Colonic mucosa (tissue), 4 donors: ENCODE measurements at regions not wholly inside any gene's neighbourhood (a gene's known extent, or its start where the extent isn't known, plus 50 kb on each side); places are given as distances from the start of the nearest gene placed in this dataset.

ENCODE experiments used
- DNase-seq: peaks from one replicate; pipeline ENCODE4 v3.0.0-alpha.2; 2020
- H3K27ac ChIP-seq: fragments of 200-600 bp; one replicate; pipeline ENCODE4 v1.8.0; 2021
- H3K27me3 ChIP-seq: fragments of 200-600 bp; one replicate; pipeline ENCODE4 v1.8.0; 2021
- H3K36me3 ChIP-seq: fragments of 200-600 bp; one replicate; pipeline ENCODE4 v1.8.0; 2021
- H3K4me1 ChIP-seq: fragments of 200-600 bp; one replicate; pipeline ENCODE4 v1.8.0; 2021; ENCODE audit warnings: mild to moderate bottlenecking
- H3K4me3 ChIP-seq: fragments of 200-600 bp; one replicate; pipeline ENCODE4 v1.8.0; 2021
- H3K9ac ChIP-seq, 2 donors: one replicate each; pipeline ENCODE4 v1.7.0; 2013; ENCODE audit warnings: control low read depth in 2 of 2, low read depth in 2 of 2, low read length in 2 of 2
- H3K9me3 ChIP-seq: fragments of 200-600 bp; one replicate; pipeline ENCODE4 v1.8.0; 2021
- intact Hi-C: fragments of 100-400 bp; cut with DNase I; formaldehyde crosslinking; loops from one replicate; pipeline ENCODE4 v1.14.1; 2022
- TF ChIP-seq, protein P1 (sequence below): fragments of 200-600 bp; IDR thresholded peaks from one replicate; pipeline ENCODE4 v1.8.0; 2022; ENCODE audit warnings: antibody characterized with exemption, mild to moderate bottlenecking
- donor health status: healthy.
- donor health status: DM: no; HTN: no; CAD: no.
- donor health status: DM: no; HTN: no; CAD: no.

GRCh38 chr2:7577769-7578168, 660.6 kb downstream of the RNF144A start:
- Histone ChIP-seq H3K27ac (no peak overlapping the region), H3K27me3 (no peaks in the 10 kb centered on the region), H3K9me3 (no peaks in the 10 kb centered on the region), H3K36me3 (no peaks in the 10 kb centered on the region), H3K4me3 (no peak overlapping the region), H3K9ac (no peak overlapping the region), H3K4me1 (no peaks in the 10 kb centered on the region)
- TF ChIP-seq, protein P1, sequence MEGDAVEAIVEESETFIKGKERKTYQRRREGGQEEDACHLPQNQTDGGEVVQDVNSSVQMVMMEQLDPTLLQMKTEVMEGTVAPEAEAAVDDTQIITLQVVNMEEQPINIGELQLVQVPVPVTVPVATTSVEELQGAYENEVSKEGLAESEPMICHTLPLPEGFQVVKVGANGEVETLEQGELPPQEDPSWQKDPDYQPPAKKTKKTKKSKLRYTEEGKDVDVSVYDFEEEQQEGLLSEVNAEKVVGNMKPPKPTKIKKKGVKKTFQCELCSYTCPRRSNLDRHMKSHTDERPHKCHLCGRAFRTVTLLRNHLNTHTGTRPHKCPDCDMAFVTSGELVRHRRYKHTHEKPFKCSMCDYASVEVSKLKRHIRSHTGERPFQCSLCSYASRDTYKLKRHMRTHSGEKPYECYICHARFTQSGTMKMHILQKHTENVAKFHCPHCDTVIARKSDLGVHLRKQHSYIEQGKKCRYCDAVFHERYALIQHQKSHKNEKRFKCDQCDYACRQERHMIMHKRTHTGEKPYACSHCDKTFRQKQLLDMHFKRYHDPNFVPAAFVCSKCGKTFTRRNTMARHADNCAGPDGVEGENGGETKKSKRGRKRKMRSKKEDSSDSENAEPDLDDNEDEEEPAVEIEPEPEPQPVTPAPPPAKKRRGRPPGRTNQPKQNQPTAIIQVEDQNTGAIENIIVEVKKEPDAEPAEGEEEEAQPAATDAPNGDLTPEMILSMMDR = no peak
- intact Hi-C loops = no loop called here
- DNase-seq = no peak

DNA sequence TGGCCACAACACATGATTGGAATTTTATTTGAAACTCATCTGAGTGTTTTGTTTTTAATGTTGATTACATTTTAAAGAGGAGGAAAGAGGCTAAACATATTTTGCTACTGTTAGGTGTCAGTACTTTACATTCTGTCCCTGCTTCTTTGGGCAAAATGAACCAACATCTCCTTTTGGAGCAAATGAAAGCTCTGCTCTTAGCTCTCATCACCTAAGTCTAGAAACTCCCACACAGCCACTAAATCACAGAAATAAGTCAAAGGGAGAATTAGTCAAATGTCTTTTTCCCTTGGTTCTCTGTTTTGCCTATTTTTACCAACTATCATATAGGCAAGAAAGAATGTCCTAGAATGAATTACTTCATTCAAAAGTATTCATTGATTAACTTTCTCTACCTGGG, 666.8 kb downstream of the RNF144A start:
- H3K27ac ChIP-seq = no peak overlapping the region
- TF ChIP-seq, protein P1 = no peak
- no peak overlapping the region for H3K9ac ChIP-seq
- H3K4me3 ChIP-seq = no peak overlapping the region
- H3K4me1 ChIP-seq = no peaks in the 10 kb centered on the region
- H3K36me3 ChIP-seq = no peaks in the 10 kb centered on the region
- H3K27me3 ChIP-seq = no peaks in the 10 kb centered on the region
- intact Hi-C loops = no loop called here
- DNase-seq = no peak
- H3K9me3 ChIP-seq = no peaks in the 10 kb centered on the region

GRCh38 chr2:7586898-7587297, 669.7 kb downstream of the RNF144A start:
- intact Hi-C loops = no loop called here
- Histone ChIP-seq H3K4me1 (no peaks in the 10 kb centered on the region), H3K4me3 (no peak overlapping the region), H3K27me3 (no peaks in the 10 kb centered on the region), H3K9ac (no peak overlapping the region), H3K27ac (no peak overlapping the region), H3K36me3 (no peaks in the 10 kb centered on the region), H3K9me3 (no peaks in the 10 kb centered on the region)
- TF ChIP-seq, protein P1 = no peak
- DNase-seq = no peak

DNA sequence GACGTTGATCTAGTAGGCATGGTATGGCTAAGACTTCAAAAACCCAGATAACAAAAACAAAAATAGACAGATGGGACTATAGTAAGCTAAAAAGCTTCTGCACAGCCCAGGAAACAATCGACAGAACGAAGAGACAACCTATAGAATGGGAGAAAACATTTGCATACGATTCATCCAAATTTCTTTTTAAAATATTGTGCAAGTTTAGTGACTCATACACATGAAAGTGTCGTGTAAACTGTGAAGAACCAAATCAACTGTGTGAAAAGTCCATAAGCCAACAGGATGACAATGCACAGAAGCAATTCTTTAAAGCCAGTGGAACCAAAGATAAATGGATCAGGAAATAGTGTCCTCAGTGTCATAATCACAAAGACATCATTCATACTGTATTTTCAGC, 671.1 kb downstream of the RNF144A start:
- Histone ChIP-seq H3K36me3 (no peaks in the 10 kb centered on the region), H3K27me3 (no peaks in the 10 kb centered on the region), H3K9ac (no peak overlapping the region), H3K4me3 (no peak overlapping the region), H3K27ac (no peak overlapping the region), H3K4me1 (no peaks in the 10 kb centered on the region), H3K9me3 (no peaks in the 10 kb centered on the region)
- intact Hi-C loops = no loop called here
- no peak for DNase-seq
- TF ChIP-seq, protein P1 = no peak

DNA sequence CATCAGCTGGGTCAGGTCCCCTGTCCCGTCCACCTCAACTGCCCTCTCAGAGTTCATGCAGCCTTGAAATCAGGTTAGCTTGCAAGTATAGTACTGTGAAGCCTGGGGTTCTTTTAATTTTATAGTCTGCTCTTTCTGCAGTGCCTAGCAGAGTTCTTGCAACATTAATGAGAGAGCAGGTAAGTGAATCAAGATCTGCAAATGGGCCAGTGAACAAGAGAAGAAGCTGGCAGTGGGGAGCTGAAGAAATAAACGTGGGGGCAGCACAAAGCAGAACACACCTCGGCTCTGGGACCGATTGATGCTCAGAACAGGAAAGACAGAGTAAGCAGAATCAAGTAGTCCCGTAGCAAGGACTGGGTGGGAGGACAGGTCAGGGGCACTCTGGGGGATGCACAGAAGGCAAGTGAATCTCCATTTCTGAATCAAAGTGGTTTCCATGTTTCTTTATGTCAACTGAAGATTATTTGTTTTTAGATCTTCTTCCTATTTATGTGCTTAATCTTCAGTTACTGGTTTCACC, 675.5 kb downstream of the RNF144A start:
- no peak overlapping the region for H3K27ac ChIP-seq
- TF ChIP-seq, protein P1 = no peak
- H3K4me3 ChIP-seq = no peak overlapping the region
- H3K4me1 ChIP-seq = no peaks in the 10 kb centered on the region
- no peak for DNase-seq
- no peaks in the 10 kb centered on the region for H3K27me3 ChIP-seq
- H3K9me3 ChIP-seq = no peaks in the 10 kb centered on the region
- H3K9ac ChIP-seq = no peak overlapping the region
- intact Hi-C loops = no loop called here
- no peaks in the 10 kb centered on the region for H3K36me3 ChIP-seq
